Tibial nerve (tissue), 4 donors: ENCODE measurements at regions not wholly inside any gene's neighbourhood (a gene's known extent, or its start where the extent isn't known, plus 50 kb on each side); places are given as distances from the start of the nearest gene placed in this dataset.

Source experiments
- DNase-seq, 2 donors: peaks; one replicate each; pipeline ENCODE4 v3.0.0-alpha.2; 2019; ENCODE audit warnings: low spot score in 2 of 2
- H3K27ac ChIP-seq, 4 donors: fragments of 200-600 bp; sonication (generic) in 3 of 4; one replicate each; pipeline ENCODE4 v1.5.1; 2017 to 2019; ENCODE audit warnings: mild to moderate bottlenecking in 1 of 4
- H3K27me3 ChIP-seq, 2 donors: fragments of 200-600 bp; sonication (generic) in 1 of 2; one replicate each; pipeline versions ENCODE4 v1.5.1 to v1.6.0; 2017 to 2019
- H3K36me3 ChIP-seq, 3 donors: fragments of 200-600 bp; sonication (generic); one replicate each; pipeline ENCODE4 v1.5.1; 2018 to 2019
- H3K4me1 ChIP-seq, 4 donors: fragments of 200-600 bp; sonication (generic) in 3 of 4; one replicate each; pipeline ENCODE4 v1.5.1; 2017 to 2019
- H3K4me3 ChIP-seq, 4 donors: fragments of 200-600 bp; sonication (generic) in 3 of 4; one replicate each; pipeline ENCODE4 v1.5.1; 2017 to 2019; ENCODE audit warnings: mild to moderate bottlenecking in 1 of 4, moderate library complexity in 1 of 4
- H3K9me3 ChIP-seq, 4 donors: fragments of 200-600 bp; sonication (generic) in 3 of 4; one replicate each; pipeline ENCODE4 v1.5.1; 2017 to 2019
- CTCF ChIP-seq, 5 experiments: fragments of 200-600 bp in 3 of 5; fragments of 450-650 bp in 2 of 5; sonication (generic) in 3 of 5; IDR thresholded peaks; one replicate each; pipeline ENCODE4 v1.5.1; 2016 to 2019; ENCODE audit warnings: antibody characterized with exemption in 5 of 5, mild to moderate bottlenecking in 3 of 5, moderate library complexity in 2 of 5
- EP300 ChIP-seq, 2 donors: sonication (generic); formaldehyde crosslinking; IDR thresholded peaks; one replicate each; pipeline ENCODE4 v1.6.1; 2017; ENCODE audit warnings: antibody characterized with exemption in 2 of 2, mild to moderate bottlenecking in 1 of 2
- POLR2A ChIP-seq, 2 donors: fragments of 450-650 bp; IDR thresholded peaks; one replicate each; pipeline ENCODE4 v1.6.1; 2017; ENCODE audit warnings: antibody characterized with exemption in 2 of 2, mild to moderate bottlenecking in 2 of 2, moderate library complexity in 2 of 2
- WGBS, 2 donors: methylation state at CpG; one replicate each; pipeline ENCODE4 v1.1.5; 2018; 5-methylcytosine and 5-hydroxymethylcytosine counted together

GRCh38 chr6:2471472-2471871 is 226.1 kb upstream of the GMDS start:
- Histone ChIP-seq H3K9me3 (no peaks in the 10 kb centered on the region), H3K4me3 (no peak overlapping the region), H3K4me1 (no peaks in the 10 kb centered on the region), H3K27me3 (no peaks in the 10 kb centered on the region), H3K36me3 (no peaks in the 10 kb centered on the region), H3K27ac (no peak overlapping the region)
- TF ChIP-seq EP300 (IDR thresholded peaks at IDR 0.05) (no peak), POLR2A (IDR thresholded peaks at IDR 0.05) (no peak), CTCF (IDR thresholded peaks at IDR 0.05) (no peak)
- 79 to 80% methylated on average over 9 of the region's 9 CpGs for WGBS, 2 donors
- no peak for DNase-seq

- no peaks in the 10 kb centered on the region for H3K27me3 ChIP-seq
- H3K27ac ChIP-seq: no peak overlapping the region
- H3K4me1 ChIP-seq: no peaks in the 10 kb centered on the region
- H3K9me3 ChIP-seq: no peaks in the 10 kb centered on the region
- DNase-seq: no peak
- TF ChIP-seq POLR2A (IDR thresholded peaks at IDR 0.05) (no peak), EP300 (IDR thresholded peaks at IDR 0.05) (no peak), CTCF (IDR thresholded peaks at IDR 0.05) (no peak)
- 88 to 90% methylated on average over 8 of the region's 8 CpGs for WGBS, 2 donors
- H3K36me3 ChIP-seq: no peaks in the 10 kb centered on the region
- H3K4me3 ChIP-seq: no peak overlapping the region
Observed at GRCh38 chr6:2469428-2469827, 224.0 kb upstream of the GMDS start.

GRCh38 chr6:2468601-2468955 is 223.2 kb upstream of the GMDS start:
- no peak overlapping the region for H3K27ac ChIP-seq
- no peaks in the 10 kb centered on the region for H3K36me3 ChIP-seq
- no peak for TF ChIP-seq EP300 (IDR thresholded peaks at IDR 0.05)
- no peak for TF ChIP-seq POLR2A (IDR thresholded peaks at IDR 0.05)
- no peak for TF ChIP-seq CTCF (IDR thresholded peaks at IDR 0.05)
- H3K27me3 ChIP-seq: no peaks in the 10 kb centered on the region
- 48 to 59% methylated on average over 4 of the region's 4 CpGs for WGBS, 2 donors
- DNase-seq: no peak
- H3K4me1 ChIP-seq: no peaks in the 10 kb centered on the region
- H3K4me3 ChIP-seq: no peak overlapping the region
- H3K9me3 ChIP-seq: no peaks in the 10 kb centered on the region

- H3K27ac ChIP-seq: no peak overlapping the region
- no peaks in the 10 kb centered on the region for H3K9me3 ChIP-seq
- no peak for DNase-seq
- no peaks in the 10 kb centered on the region for H3K36me3 ChIP-seq
- H3K27me3 ChIP-seq: no peaks in the 10 kb centered on the region
- TF ChIP-seq EP300 (IDR thresholded peaks at IDR 0.05) (no peak), POLR2A (IDR thresholded peaks at IDR 0.05) (no peak), CTCF (IDR thresholded peaks at IDR 0.05) (no peak)
- WGBS, 2 donors: 44 to 47% methylated on average over 6 of the region's 6 CpGs
- H3K4me1 ChIP-seq: no peaks in the 10 kb centered on the region
- H3K4me3 ChIP-seq: no peak overlapping the region
Observed at GRCh38 chr6:2467929-2468600, 222.7 kb upstream of the GMDS start.

GRCh38 chr6:2465336-2465735 is 219.9 kb upstream of the GMDS start:
- Histone ChIP-seq H3K27me3 (no peaks in the 10 kb centered on the region), H3K27ac (no peak overlapping the region), H3K4me1 (no peaks in the 10 kb centered on the region), H3K9me3 (no peaks in the 10 kb centered on the region), H3K36me3 (no peaks in the 10 kb centered on the region), H3K4me3 (no peak overlapping the region)
- WGBS, 2 donors: 91 to 92% methylated on average over 9 of the region's 9 CpGs
- TF ChIP-seq CTCF (IDR thresholded peaks at IDR 0.05) (no peak), POLR2A (IDR thresholded peaks at IDR 0.05) (no peak), EP300 (IDR thresholded peaks at IDR 0.05) (no peak)
- no peak for DNase-seq
